HG03442 (cell line): ENCODE measurements at regions not wholly inside any gene's neighbourhood (a gene's known extent, or its start where the extent isn't known, plus 50 kb on each side); places are given as distances from the start of the nearest gene placed in this dataset.

Experiments
- ATAC-seq: cut with Tn5 transposase; IDR thresholded peaks from one replicate; pipeline ENCODE4 v1.9.1; 2021; ENCODE audit warnings: mild to moderate bottlenecking, moderate library complexity; ENCODE audit not compliant: unreplicated experiment

GRCh38 chr1:30610917-30611316 is 112.5 kb downstream of the MATN1 start:
- ATAC-seq = no peak

- no peak for ATAC-seq
These were observed 113.4 kb downstream of the MATN1 start for GRCh38 chr1:30609999-30610345.

GRCh38 chr1:30609336-30609998 is 113.9 kb downstream of the MATN1 start:
- ATAC-seq = no peak

- no peak for ATAC-seq
These were observed 115.7 kb downstream of the MATN1 start for GRCh38 chr1:30607723-30608122.

- no peak for ATAC-seq
These were observed 117.2 kb downstream of the MATN1 start for GRCh38 chr1:30606166-30606565.

- no peak for ATAC-seq
These were observed 117.9 kb downstream of the MATN1 start for GRCh38 chr1:30605441-30605920.

GRCh38 chr1:30604801-30605440 is 118.5 kb downstream of the MATN1 start:
- no peak for ATAC-seq

DNA sequence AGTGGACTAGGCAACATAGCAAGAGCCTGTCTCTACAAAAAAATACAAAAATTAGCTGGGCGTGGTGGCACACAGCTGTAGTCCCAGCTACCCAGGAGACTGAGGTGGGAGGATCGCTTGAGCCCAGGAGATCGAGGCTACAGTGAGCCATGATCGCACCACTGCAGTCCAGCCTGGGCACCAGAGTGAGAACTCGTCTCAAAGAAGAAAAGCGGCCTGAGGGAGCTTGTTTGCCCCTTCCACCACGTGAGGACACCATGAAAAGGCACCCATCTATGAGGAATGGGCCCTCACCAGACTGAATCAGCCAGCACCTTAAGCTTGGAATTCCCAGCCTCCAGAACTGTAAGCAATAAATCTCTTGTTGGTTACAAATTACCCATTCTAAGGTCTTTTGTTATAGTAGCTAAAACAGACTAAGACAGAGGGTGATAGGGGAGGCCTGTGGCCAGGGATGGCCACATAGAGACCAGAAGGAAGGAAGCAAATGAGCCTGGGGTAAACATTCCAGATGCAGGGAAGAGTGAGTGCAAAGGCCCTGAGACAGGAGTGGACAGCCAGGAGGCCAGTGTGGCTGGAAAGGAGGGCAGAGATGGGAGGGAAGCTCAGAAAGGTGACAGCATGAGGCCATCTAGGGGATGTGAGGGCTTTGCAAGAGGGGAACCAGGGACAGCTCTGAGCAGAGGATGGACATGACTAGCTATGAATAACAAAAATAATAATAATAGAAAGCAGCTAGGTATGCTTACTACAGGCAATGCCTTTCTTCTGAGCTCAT is 120.1 kb downstream of the MATN1 start:
- no peak for ATAC-seq

- ATAC-seq = no peak
These were observed 121.9 kb downstream of the MATN1 start for GRCh38 chr1:30601316-30602085.

- ATAC-seq = no peak
These were observed 122.7 kb downstream of the MATN1 start for GRCh38 chr1:30600706-30601105.

GRCh38 chr1:30600258-30600657 is 123.1 kb downstream of the MATN1 start:
- ATAC-seq = no peak

DNA sequence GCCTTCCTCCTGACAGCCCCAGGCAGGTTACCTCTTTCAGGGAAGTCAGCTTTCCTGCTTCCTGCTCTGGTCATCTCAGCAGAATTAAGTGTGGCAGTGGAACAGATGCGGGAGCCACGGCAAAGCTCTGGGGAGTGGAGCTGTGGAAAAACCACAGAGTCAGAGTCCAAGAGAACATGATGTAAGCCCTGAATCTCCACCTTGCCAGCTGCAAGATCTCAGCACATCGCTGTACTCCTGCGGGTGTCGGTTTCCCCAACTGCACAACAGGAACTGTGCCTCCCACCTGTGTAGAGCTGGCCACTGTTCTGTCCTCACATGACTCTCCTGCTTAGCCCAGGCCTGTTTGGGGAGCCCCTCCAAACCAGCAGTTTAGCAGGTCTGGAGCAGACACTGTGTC is 123.7 kb downstream of the MATN1 start:
- no peak for ATAC-seq

DNA sequence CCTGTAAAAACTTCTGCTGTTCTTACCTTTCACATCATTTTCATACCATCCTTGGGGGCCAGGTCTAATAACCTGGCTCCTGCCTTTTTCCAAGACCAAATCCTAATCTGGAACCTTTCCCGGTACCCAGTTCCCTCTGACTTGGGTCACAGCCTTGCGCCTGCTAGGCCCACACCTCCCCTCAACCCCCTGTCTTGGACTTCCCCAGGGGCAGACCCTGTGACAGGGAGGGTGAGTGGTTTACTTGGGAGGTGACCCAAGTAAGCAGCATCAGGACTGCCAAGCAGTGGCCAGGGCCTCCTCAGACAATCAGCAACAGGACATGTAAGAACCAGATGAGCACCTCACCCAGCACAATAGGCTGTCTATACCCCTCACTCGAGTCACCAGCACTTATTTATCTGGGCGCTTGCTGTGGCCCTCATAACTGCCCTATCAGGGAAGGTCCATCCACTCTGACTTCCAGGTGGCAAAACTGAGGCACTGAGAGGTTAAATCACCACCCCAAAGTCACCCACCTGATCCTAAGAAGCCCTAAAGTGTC is 124.7 kb downstream of the MATN1 start:
- no peak for ATAC-seq

- ATAC-seq = no peak
These were observed 125.7 kb downstream of the MATN1 start for GRCh38 chr1:30597711-30598110.

- no peak for ATAC-seq
These were observed 126.5 kb downstream of the MATN1 start for GRCh38 chr1:30596891-30597290.

DNA sequence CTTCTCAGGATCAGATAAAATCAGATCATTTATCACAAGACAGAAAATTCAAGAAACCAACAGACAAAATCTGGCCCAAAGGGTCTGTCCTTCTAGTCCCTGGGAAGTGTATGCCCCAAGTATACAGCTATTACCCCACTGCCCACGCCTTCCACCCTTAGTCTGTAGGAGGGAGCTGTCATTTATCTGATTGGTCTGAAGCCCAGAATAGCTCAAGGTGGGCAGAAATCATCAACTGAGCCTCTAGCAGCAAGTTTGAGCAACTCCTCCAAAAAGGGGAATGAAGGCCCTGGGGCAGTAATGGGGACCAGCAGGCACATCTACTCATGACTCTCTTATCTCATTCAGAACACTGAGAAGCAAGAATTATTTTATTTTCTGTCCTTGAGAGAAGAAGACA is 126.9 kb downstream of the MATN1 start:
- no peak for ATAC-seq

GRCh38 chr1:30589083-30589482 is 134.3 kb downstream of the MATN1 start:
- no peak for ATAC-seq

GRCh38 chr1:30588311-30589073 is 134.9 kb downstream of the MATN1 start:
- ATAC-seq = no peak

DNA sequence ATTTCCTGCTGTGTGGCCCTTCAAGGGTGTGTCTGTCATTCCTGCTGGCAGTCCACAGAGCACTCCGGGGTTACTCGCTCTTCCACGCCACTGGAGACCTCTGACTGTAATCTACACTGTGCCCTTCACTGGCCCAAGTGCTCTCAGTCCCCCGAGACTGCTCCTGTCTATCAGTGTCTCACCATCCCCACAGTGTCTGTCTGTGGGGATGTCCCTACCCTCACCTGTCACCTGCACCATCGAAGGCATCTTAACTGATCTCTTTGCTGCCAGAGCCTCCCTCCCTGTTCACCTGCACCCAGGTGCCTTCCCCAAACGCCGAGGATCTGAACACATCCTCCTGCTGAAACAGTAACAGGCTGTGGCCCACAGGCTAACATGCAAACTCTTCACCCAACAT is 136.7 kb downstream of the MATN1 start:
- ATAC-seq = no peak

DNA sequence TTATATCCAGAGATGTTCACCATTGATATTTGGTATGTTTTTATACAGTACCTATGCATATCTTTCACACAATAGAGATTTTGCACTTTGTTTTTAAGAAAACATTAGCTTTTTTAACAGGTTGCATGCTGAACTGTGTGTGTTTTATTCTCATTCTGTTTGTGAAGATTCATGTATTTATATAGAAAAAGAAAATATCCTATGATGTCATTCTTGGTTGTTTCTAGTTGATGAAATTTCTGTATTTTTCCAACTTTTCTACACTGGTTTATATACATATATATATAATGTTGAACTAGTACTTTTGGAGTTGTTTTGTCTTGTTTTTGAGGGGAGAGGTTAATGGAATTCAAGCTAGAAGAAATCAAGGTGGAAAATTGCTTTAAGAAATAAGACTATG is 143.8 kb downstream of the MATN1 start:
- no peak for ATAC-seq
